Kidney (tissue), 13 donors: ENCODE measurements at regions not wholly inside any gene's neighbourhood (a gene's known extent, or its start where the extent isn't known, plus 50 kb on each side); places are given as distances from the start of the nearest gene placed in this dataset.

Experiments used
- DNase-seq, 5 donors: peaks; one replicate each; pipeline ENCODE4 v3.0.0-alpha.2; 2013 to 2020
- FAIRE-seq: peaks from 2 replicates; lab custom pipeline; 2012; peaks lifted over from hg19 to GRCh38; lab: Jason Lieb, UNC
- H3K27ac ChIP-seq, 2 donors: one replicate each; pipeline ENCODE4 v1.7.0; 2013; ENCODE audit warnings: low read depth in 2 of 2, low read length in 2 of 2, inconsistent platforms in 1 of 2
- H3K27me3 ChIP-seq: one replicate; pipeline ENCODE4 v1.7.1; 2013; ENCODE audit warnings: low read length, inconsistent platforms; ENCODE audit not compliant: control insufficient read depth, insufficient read depth
- H3K36me3 ChIP-seq, 3 donors: one replicate each; pipeline versions ENCODE4 v1.7.0 to v1.7.1; 2013; ENCODE audit warnings: low read length in 3 of 3, control low read depth in 1 of 3, inconsistent platforms in 1 of 3; ENCODE audit not compliant: insufficient read depth in 3 of 3, control insufficient read depth in 2 of 3
- H3K4me1 ChIP-seq, 3 donors: one replicate each; pipeline versions ENCODE4 v1.7.0 to v1.7.1; 2013; ENCODE audit warnings: low read length in 3 of 3, inconsistent platforms in 1 of 3, low read depth in 1 of 3; ENCODE audit not compliant: control insufficient read depth in 2 of 3, insufficient read depth in 2 of 3
- H3K4me3 ChIP-seq, 3 donors: one replicate each; pipeline versions ENCODE4 v1.7.0 to v1.8.1; 2013; ENCODE audit warnings: low read length in 3 of 3, control low read depth in 1 of 3, inconsistent platforms in 1 of 3
- H3K9ac ChIP-seq, 3 donors: one replicate each; pipeline versions ENCODE4 v1.7.0 to v1.7.1; 2013; ENCODE audit warnings: low read length in 3 of 3, control low read depth in 1 of 3, inconsistent platforms in 1 of 3
- H3K9me3 ChIP-seq, 3 donors: one replicate each; pipeline versions ENCODE4 v1.7.0 to v1.7.1; 2013; ENCODE audit warnings: low read length in 3 of 3, control low read depth in 1 of 3, inconsistent platforms in 1 of 3; ENCODE audit not compliant: control insufficient read depth in 2 of 3, insufficient read depth in 1 of 3
- CTCF ChIP-seq: IDR thresholded peaks from 3 replicates; pipeline ENCODE4 v1.5.1; 2012; ENCODE audit warnings: mild to moderate bottlenecking, moderate library complexity, borderline replicate concordance; ENCODE audit not compliant: insufficient read depth; ENCODE audit errors: extremely low read depth
- intact Hi-C: fragments of 100-400 bp; cut with DNase I; formaldehyde crosslinking; loops from one replicate; pipeline ENCODE4 v1.11.1; 2022
- donor health status: control.
- donor health status: control.
- donor health status: control.
- donor health status: control.
- donor health status: control.
- donor health status: DM: yes; HTN: yes; CAD: no.
- donor health status: Normal renal cell carcinoma (clear cell type).

DNA sequence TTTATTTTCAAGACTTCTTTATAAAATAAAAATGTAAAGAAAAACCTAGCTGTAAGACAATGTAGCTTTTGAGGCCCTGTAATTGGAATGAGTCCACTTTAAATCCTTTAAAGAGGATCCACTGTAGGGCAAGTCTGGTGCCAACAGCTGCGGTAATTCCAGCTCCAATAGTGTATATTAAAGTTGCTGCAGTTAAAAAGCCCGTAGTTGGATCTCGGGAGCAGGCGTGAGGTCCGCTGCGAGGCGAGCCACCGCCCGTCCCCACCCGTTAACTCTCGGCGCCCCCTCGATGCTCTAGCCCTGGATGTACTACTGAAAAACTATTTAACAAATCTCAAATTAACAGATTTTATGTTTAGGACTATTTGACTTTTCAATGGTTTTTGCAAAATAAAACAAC, 414.7 kb upstream of the SEMA3C start:
- intact Hi-C loops: no loop called here
- H3K4me3 ChIP-seq: no peak overlapping the region
- H3K27me3 ChIP-seq: no peaks in the 10 kb centered on the region
- FAIRE-seq (no peak), DNase-seq (no peak)
- H3K9ac ChIP-seq: no peak overlapping the region
- H3K36me3 ChIP-seq: no peaks in the 10 kb centered on the region
- no peaks in the 10 kb centered on the region for H3K9me3 ChIP-seq
- H3K27ac ChIP-seq: no peak overlapping the region
- no peaks in the 10 kb centered on the region for H3K4me1 ChIP-seq
- no peak for TF ChIP-seq CTCF

DNA sequence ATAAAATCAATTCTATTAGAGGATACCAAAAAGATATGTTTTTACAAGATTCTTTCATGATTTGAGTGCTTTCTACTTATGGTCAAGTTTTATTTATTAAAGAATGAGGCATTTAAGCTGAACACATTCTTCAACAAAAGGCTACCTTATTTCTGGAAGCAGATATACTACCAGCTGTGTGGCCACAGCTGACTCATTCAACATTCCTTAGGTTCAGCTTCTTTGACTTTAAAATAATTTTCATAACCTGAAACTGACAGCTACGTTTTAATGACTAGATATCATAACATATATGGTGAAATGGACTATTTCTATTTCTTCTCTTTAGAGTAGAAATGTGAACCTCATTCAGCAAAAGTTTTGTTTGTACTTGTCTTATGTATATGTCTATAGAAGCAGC, 414.2 kb upstream of the SEMA3C start:
- Histone ChIP-seq H3K9me3 (no peaks in the 10 kb centered on the region), H3K9ac (no peak overlapping the region), H3K4me1 (no peaks in the 10 kb centered on the region), H3K27me3 (no peaks in the 10 kb centered on the region), H3K36me3 (no peaks in the 10 kb centered on the region), H3K4me3 (no peak overlapping the region), H3K27ac (no peak overlapping the region)
- FAIRE-seq (no peak), DNase-seq (no peak)
- intact Hi-C loops: no loop called here
- no peak for TF ChIP-seq CTCF

- TF ChIP-seq CTCF: no peak
- no peak for FAIRE-seq
- intact Hi-C loops: no loop called here
- Histone ChIP-seq H3K4me1 (no peaks in the 10 kb centered on the region), H3K9ac (no peak overlapping the region), H3K27me3 (no peaks in the 10 kb centered on the region), H3K36me3 (no peaks in the 10 kb centered on the region), H3K9me3 (no peaks in the 10 kb centered on the region), H3K27ac (no peak overlapping the region), H3K4me3 (no peak overlapping the region)
- DNase-seq: no peak
These were observed 412.5 kb upstream of the SEMA3C start for GRCh38 chr7:81331061-81332018.

DNA sequence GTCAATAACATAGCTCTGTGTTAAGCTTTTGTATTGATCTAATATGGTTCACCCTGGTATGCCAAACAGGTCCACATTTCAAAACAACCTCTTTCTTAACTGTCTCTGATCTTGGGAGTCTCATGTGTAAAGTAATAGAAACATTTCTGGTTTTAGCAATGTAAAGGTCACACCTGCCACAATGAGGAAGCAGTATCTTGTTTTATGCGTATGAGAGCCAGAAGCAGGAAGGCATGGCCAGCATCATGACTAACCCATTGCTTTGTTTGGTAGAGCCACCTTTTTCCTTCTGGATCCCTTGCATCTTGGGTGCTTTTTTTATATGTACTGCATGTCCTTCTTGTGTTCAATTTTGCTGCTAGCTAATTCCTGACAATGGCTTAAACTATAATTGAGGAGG, 411.3 kb upstream of the SEMA3C start:
- FAIRE-seq (no peak), DNase-seq (no peak)
- Histone ChIP-seq H3K36me3 (no peaks in the 10 kb centered on the region), H3K27me3 (no peaks in the 10 kb centered on the region), H3K9ac (no peak overlapping the region), H3K27ac (no peak overlapping the region), H3K9me3 (no peaks in the 10 kb centered on the region), H3K4me1 (no peaks in the 10 kb centered on the region), H3K4me3 (no peak overlapping the region)
- no peak for TF ChIP-seq CTCF
- intact Hi-C loops: no loop called here
